ENCODE measurements at regions not wholly inside any gene's neighbourhood (a gene's known extent, or its start where the extent isn't known, plus 50 kb on each side); places are given as distances from the start of the nearest gene placed in this dataset.

DNA sequence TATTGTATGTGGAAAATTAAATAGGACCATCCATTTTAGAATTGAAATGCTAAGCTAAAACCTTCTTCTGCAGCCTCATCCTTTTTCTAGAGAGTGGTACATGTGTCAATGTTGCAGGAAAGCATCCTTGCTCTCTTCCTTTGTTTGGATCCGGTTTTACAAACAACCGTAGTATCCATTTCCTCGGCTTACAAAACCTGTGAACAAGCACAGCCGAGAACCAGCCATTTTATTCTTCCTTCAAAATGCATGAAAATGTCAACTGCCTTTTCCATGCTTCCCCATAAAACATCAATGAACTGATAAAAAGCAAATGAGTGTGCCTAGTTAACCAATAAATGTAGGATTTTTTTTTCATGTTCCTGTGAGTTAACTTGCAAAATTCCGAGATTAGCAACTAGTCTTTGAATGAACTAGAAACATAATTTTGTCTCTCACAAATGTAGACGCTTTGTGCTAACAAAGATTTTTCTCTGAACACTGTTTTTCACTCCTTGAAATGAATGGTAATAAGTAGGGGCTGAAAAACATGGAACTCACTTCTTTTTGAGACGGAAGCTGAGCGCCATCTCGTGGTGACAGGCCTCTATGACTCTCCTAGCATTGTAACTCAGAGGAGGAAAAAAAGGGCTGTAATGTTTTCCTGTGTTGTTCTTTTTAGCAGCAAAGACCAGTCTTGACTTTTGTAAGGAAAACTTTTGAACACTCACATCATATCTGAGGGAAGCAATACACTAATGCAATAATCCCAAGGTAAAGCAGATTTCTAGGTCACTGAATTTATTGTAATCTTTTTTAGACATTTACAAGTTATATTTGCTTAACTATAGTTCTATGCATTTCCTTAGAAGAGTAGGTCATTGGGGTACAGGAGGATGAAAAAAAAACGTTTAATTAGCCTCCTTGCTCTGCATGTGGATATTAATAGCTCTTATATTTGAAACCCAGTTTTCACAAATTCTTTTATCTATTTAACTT is 157.4 kb upstream of the FOXG1 start:
- Histone ChIP-seq H3K27me3 (replicated peaks; ENCODE audit: control insufficient read depth, insufficient read depth, low read length) (no peaks in the 10 kb centered on the region), H3K4me1 (no peaks in the 10 kb centered on the region), H3K9me3 (no peaks in the 10 kb centered on the region), H3K4me3 (ENCODE audit: low read depth, low read length) (no peak overlapping the region), H3K36me3 (ENCODE audit: control insufficient read depth, insufficient read depth, low read length) (no peaks in the 10 kb centered on the region)
- POLR2A ChIA-PET, result no interaction called here
- peaks cover 2% of the 10 kb centered on the region for H3K27me3 Mint-ChIP-seq (ENCODE audit: insufficient read depth, unreplicated experiment)
- H3K4me3 Mint-ChIP-seq (ENCODE audit: unreplicated experiment), result no peak overlapping the region
- DNase-seq, result peak; percentile 51 to 60
- intact Hi-C loops (cut with micrococcal nuclease; ENCODE audit: unreplicated experiment), result loop anchor here (1.0 to 2.0 kb wide), 3 partner anchors 26 to 314 kb away; no protein-coding TSS in a partner anchor
- H3K4me1 Mint-ChIP-seq (ENCODE audit: low read depth, unreplicated experiment), result no peaks in the 10 kb centered on the region
- H3K36me3 Mint-ChIP-seq (ENCODE audit: insufficient read depth, unreplicated experiment), result no peaks in the 10 kb centered on the region
- H3K9me3 Mint-ChIP-seq (ENCODE audit: unreplicated experiment), result no peaks in the 10 kb centered on the region
- CTCF ChIA-PET, result no interaction called here
- BruUV-seq (replicated peaks), result no TSS peak
- no peak overlapping the region for H3K27ac Mint-ChIP-seq (ENCODE audit: unreplicated experiment)
- TF ChIP-seq, protein P1, sequence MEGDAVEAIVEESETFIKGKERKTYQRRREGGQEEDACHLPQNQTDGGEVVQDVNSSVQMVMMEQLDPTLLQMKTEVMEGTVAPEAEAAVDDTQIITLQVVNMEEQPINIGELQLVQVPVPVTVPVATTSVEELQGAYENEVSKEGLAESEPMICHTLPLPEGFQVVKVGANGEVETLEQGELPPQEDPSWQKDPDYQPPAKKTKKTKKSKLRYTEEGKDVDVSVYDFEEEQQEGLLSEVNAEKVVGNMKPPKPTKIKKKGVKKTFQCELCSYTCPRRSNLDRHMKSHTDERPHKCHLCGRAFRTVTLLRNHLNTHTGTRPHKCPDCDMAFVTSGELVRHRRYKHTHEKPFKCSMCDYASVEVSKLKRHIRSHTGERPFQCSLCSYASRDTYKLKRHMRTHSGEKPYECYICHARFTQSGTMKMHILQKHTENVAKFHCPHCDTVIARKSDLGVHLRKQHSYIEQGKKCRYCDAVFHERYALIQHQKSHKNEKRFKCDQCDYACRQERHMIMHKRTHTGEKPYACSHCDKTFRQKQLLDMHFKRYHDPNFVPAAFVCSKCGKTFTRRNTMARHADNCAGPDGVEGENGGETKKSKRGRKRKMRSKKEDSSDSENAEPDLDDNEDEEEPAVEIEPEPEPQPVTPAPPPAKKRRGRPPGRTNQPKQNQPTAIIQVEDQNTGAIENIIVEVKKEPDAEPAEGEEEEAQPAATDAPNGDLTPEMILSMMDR (IDR thresholded peaks at IDR 0.05; ENCODE audit: insufficient read depth in 1 of 2, low read depth in 1 of 2, low read length in 1 of 2, severe bottlenecking in 1 of 2, unreplicated experiment in 1 of 2), result peak; percentile 66 to 87

DNA sequence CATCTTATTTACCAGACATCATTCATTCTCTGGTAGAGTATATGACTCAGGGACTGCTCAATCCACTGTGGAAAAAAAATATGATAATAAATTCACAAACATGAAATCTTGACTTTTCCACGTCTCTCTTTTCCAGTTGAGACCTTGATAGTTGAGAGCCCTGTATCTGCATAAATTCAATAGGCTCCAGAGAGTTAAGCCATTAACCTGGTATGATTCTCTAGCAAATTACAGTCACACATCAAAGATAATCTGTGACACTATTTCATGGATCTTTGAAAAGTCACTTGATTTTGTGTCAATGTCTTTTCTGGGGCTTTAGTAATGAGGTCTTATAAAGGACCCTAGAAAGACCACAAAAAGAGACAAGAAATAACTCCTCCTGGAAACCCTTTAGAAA is 154.2 kb upstream of the FOXG1 start:
- peaks cover 2% of the 10 kb centered on the region for H3K27me3 Mint-ChIP-seq (ENCODE audit: insufficient read depth, unreplicated experiment)
- Histone ChIP-seq H3K4me3 (ENCODE audit: low read depth, low read length) (no peak overlapping the region), H3K9me3 (no peaks in the 10 kb centered on the region), H3K4me1 (no peaks in the 10 kb centered on the region), H3K36me3 (ENCODE audit: control insufficient read depth, insufficient read depth, low read length) (no peaks in the 10 kb centered on the region), H3K27me3 (replicated peaks; ENCODE audit: control insufficient read depth, insufficient read depth, low read length) (no peaks in the 10 kb centered on the region)
- H3K9me3 Mint-ChIP-seq (ENCODE audit: unreplicated experiment), result no peaks in the 10 kb centered on the region
- no peaks in the 10 kb centered on the region for H3K36me3 Mint-ChIP-seq (ENCODE audit: insufficient read depth, unreplicated experiment)
- no peak overlapping the region for H3K27ac Mint-ChIP-seq (ENCODE audit: unreplicated experiment)
- BruUV-seq (replicated peaks), result no TSS peak
- no peaks in the 10 kb centered on the region for H3K4me1 Mint-ChIP-seq (ENCODE audit: low read depth, unreplicated experiment)
- ChIA-PET CTCF (no interaction called here), POLR2A (no interaction called here)
- intact Hi-C loops (cut with micrococcal nuclease; ENCODE audit: unreplicated experiment), result no loop called here
- no peak overlapping the region for H3K4me3 Mint-ChIP-seq (ENCODE audit: unreplicated experiment)
- no peak for DNase-seq
- TF ChIP-seq, protein P1 (IDR thresholded peaks at IDR 0.05; ENCODE audit: insufficient read depth in 1 of 2, low read depth in 1 of 2, low read length in 1 of 2, severe bottlenecking in 1 of 2, unreplicated experiment in 1 of 2), result no peak

DNA sequence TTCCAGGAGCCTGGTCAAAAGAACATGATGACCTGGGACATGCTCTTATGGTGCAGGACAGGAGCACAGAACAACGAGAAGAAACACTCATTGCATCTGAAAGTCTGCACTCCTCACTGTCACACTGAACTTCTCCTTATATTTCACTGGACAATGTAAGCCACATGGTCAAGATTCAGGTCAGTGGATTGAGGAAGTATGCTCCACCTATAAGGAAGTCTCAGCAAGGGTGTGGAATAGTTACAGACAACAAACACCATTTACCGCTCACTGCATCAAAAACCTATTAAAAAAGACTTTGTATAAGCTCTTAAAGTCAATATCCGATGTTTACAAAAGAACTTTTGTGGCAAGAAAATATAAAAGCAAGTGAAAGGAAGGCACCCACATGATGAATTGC is 153.1 kb upstream of the FOXG1 start:
- TF ChIP-seq, protein P1 (IDR thresholded peaks at IDR 0.05; ENCODE audit: insufficient read depth in 1 of 2, low read depth in 1 of 2, low read length in 1 of 2, severe bottlenecking in 1 of 2, unreplicated experiment in 1 of 2), result no peak
- H3K9me3 Mint-ChIP-seq (ENCODE audit: unreplicated experiment), result no peaks in the 10 kb centered on the region
- intact Hi-C loops (cut with micrococcal nuclease; ENCODE audit: unreplicated experiment), result no loop called here
- H3K27ac Mint-ChIP-seq (ENCODE audit: unreplicated experiment), result no peak overlapping the region
- H3K4me3 Mint-ChIP-seq (ENCODE audit: unreplicated experiment), result no peak overlapping the region
- no peaks in the 10 kb centered on the region for H3K4me1 ChIP-seq
- no peaks in the 10 kb centered on the region for H3K36me3 ChIP-seq (ENCODE audit: control insufficient read depth, insufficient read depth, low read length)
- no peak overlapping the region for H3K4me3 ChIP-seq (ENCODE audit: low read depth, low read length)
- H3K4me1 Mint-ChIP-seq (ENCODE audit: low read depth, unreplicated experiment), result no peaks in the 10 kb centered on the region
- H3K36me3 Mint-ChIP-seq (ENCODE audit: insufficient read depth, unreplicated experiment), result no peaks in the 10 kb centered on the region
- peaks cover 2% of the 10 kb centered on the region for H3K27me3 Mint-ChIP-seq (ENCODE audit: insufficient read depth, unreplicated experiment)
- no peak for DNase-seq
- H3K9me3 ChIP-seq, result no peaks in the 10 kb centered on the region
- POLR2A ChIA-PET, result no interaction called here
- BruUV-seq (replicated peaks), result no TSS peak
- CTCF ChIA-PET, result no interaction called here
- no peaks in the 10 kb centered on the region for H3K27me3 ChIP-seq (replicated peaks; ENCODE audit: control insufficient read depth, insufficient read depth, low read length)

All from Caco-2 (cell line).